ENCODE measurements at regions not wholly inside any gene's neighbourhood (a gene's known extent, or its start where the extent isn't known, plus 50 kb on each side); places are given as distances from the start of the nearest gene placed in this dataset.

DNA sequence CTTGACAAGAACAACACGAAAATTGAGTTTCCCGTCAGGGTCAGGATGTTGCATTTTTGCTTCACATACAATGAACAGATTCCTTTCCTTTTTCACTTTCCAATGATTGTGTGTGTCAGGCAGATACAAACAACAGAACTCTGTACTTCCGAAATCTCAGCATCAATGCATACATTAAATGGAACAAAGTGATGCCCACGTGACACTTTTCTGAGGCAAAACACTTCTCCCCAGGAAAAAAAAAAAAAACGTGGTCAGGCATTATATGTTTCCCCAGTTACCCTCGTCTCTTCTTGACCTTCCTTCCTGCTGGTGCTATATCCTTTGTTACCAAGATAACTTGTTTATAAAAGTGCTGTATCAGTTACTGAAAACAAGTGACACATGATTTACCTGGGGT is 181.8 kb downstream of the ZNF281 start:
- in situ Hi-C loops (cut with MboI) = no loop called here
- peaks cover 0 to 10% of the 10 kb centered on the region in 2 experiments; a peak in 3 of 5 replicates for H3K4me1 ChIP-seq (replicated peaks in 1 of 2; ENCODE audit: control insufficient read depth in 2 of 2, insufficient read depth in 2 of 2, low read length in 2 of 2)
- no peak overlapping the region for H3K27ac ChIP-seq (ENCODE audit: extremely low read depth, low read depth, low read length)
- H3K36me3 ChIP-seq (ENCODE audit: control insufficient read depth, insufficient read depth, low read length) = no peaks in the 10 kb centered on the region
- 17% methylated on average over 6 of the region's 6 CpGs for WGBS (ENCODE audit: insufficient coverage, low coverage, missing lambda C conversion rate)
- no peak overlapping the region for H3K9ac ChIP-seq (ENCODE audit: insufficient read depth in 1 of 2, low read depth in 2 of 2, low read length in 2 of 2)
- ChIA-PET CTCF (ENCODE audit: low intra/inter-chr PET ratio) (no interaction called here), POLR2A (no interaction called here)
- intact Hi-C loops (cut with micrococcal nuclease) = no loop called here
- no peaks in the 10 kb centered on the region for H4K20me1 ChIP-seq (replicated peaks; ENCODE audit: control insufficient read depth, insufficient read depth, low read length)
- H3K27me3 ChIP-seq (ENCODE audit: control insufficient read depth in 2 of 2, insufficient read depth in 2 of 2, low read length in 2 of 2) = peaks cover 0 to 2% of the 10 kb centered on the region in 2 experiments; a peak in 1 of 5 replicates
- H3K79me2 ChIP-seq (ENCODE audit: control insufficient read depth, insufficient read depth, low read length) = no peaks in the 10 kb centered on the region
- no peak overlapping the region for H3K4me2 ChIP-seq (ENCODE audit: insufficient read depth, low read length)
- no TSS peak for BruUV-seq (replicated peaks)
- ATAC-seq (no peak), FAIRE-seq (no peak), DNase-seq (ENCODE audit: extremely low read depth in 1 of 4, low spot score in 3 of 4) (no peak)
- no peaks in the 10 kb centered on the region for H3K9me3 ChIP-seq (replicated peaks; ENCODE audit: control insufficient read depth, insufficient read depth, low read depth, low read length)
- H3K9me1 ChIP-seq (ENCODE audit: control insufficient read depth, insufficient read depth, low read length) = no peaks in the 10 kb centered on the region
- H3K4me3 ChIP-seq = no peak overlapping the region
- no peak overlapping the region for H2AFZ ChIP-seq (ENCODE audit: low read depth, low read length)
- TF ChIP-seq ZBTB11 (CRISPR knock-in tag; IDR thresholded peaks at IDR 0.05) = no peak
- TF ChIP-seq STAG1 (CRISPR knock-in tag; IDR thresholded peaks at IDR 0.05; ENCODE audit: borderline replicate concordance) = no peak
- no peak for TF ChIP-seq ESRRA (IDR thresholded peaks at IDR 0.05; ENCODE audit: borderline replicate concordance, low read depth)
- no peak for TF ChIP-seq ZNF224 (CRISPR knock-in tag; IDR thresholded peaks at IDR 0.05)
- TF ChIP-seq HDAC1 (IDR thresholded peaks at IDR 0.05) = no peak
- TF ChIP-seq CREB1 (IDR thresholded peaks at IDR 0.05) = no peak
- TF ChIP-seq CREB1 (CRISPR knock-in tag; IDR thresholded peaks at IDR 0.05) = no peak
- no peak for TF ChIP-seq BCL6 (CRISPR knock-in tag; IDR thresholded peaks at IDR 0.05)
- TF ChIP-seq, protein P1, sequence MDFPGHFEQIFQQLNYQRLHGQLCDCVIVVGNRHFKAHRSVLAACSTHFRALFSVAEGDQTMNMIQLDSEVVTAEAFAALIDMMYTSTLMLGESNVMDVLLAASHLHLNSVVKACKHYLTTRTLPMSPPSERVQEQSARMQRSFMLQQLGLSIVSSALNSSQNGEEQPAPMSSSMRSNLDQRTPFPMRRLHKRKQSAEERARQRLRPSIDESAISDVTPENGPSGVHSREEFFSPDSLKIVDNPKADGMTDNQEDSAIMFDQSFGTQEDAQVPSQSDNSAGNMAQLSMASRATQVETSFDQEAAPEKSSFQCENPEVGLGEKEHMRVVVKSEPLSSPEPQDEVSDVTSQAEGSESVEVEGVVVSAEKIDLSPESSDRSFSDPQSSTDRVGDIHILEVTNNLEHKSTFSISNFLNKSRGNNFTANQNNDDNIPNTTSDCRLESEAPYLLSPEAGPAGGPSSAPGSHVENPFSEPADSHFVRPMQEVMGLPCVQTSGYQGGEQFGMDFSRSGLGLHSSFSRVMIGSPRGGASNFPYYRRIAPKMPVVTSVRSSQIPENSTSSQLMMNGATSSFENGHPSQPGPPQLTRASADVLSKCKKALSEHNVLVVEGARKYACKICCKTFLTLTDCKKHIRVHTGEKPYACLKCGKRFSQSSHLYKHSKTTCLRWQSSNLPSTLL (IDR thresholded peaks at IDR 0.05) = no peak
- TF ChIP-seq ZNF316 (IDR thresholded peaks at IDR 0.05) = 0 out of 2 replicates have a peak, but pooled peaks have one; percentile 28
- TF ChIP-seq, protein P2, sequence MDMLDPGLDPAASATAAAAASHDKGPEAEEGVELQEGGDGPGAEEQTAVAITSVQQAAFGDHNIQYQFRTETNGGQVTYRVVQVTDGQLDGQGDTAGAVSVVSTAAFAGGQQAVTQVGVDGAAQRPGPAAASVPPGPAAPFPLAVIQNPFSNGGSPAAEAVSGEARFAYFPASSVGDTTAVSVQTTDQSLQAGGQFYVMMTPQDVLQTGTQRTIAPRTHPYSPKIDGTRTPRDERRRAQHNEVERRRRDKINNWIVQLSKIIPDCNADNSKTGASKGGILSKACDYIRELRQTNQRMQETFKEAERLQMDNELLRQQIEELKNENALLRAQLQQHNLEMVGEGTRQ (CRISPR knock-in tag; IDR thresholded peaks at IDR 0.05) = peak; percentile 54; the same call in 1 of the 2 replicates
- TF ChIP-seq, protein P3, sequence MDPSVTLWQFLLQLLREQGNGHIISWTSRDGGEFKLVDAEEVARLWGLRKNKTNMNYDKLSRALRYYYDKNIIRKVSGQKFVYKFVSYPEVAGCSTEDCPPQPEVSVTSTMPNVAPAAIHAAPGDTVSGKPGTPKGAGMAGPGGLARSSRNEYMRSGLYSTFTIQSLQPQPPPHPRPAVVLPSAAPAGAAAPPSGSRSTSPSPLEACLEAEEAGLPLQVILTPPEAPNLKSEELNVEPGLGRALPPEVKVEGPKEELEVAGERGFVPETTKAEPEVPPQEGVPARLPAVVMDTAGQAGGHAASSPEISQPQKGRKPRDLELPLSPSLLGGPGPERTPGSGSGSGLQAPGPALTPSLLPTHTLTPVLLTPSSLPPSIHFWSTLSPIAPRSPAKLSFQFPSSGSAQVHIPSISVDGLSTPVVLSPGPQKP (CRISPR knock-in tag; IDR thresholded peaks at IDR 0.05) = no peak
- no peak for TF ChIP-seq GATAD2A (IDR thresholded peaks at IDR 0.05)
- 0 out of 2 replicates have a peak, but pooled peaks have one; percentile 21 for TF ChIP-seq RAD51 (IDR thresholded peaks at IDR 0.05; ENCODE audit: borderline replicate concordance, low read depth)
- no peak for TF ChIP-seq ZNF639 (CRISPR knock-in tag; conservative IDR thresholded peaks at IDR 0.05 in 1 of 2, IDR thresholded peaks at IDR 0.05 in 1 of 2)
